Peyer's patch (tissue), 4 donors: ENCODE measurements at regions not wholly inside any gene's neighbourhood (a gene's known extent, or its start where the extent isn't known, plus 50 kb on each side); places are given as distances from the start of the nearest gene placed in this dataset.

Source experiments
- CTCF ChIP-seq, 6 experiments: fragments of 450-650 bp in 4 of 6; fragments of 200-600 bp in 2 of 6; sonication (generic) in 1 of 6; IDR thresholded peaks; one replicate each; pipeline ENCODE4 v1.5.1; 2017 to 2019; ENCODE audit warnings: antibody characterized with exemption in 6 of 6, mild to moderate bottlenecking in 3 of 6, moderate library complexity in 1 of 6
- POLR2A ChIP-seq, 2 donors: fragments of 450-650 bp; IDR thresholded peaks; one replicate each; pipeline ENCODE4 v1.5.1; 2017; ENCODE audit warnings: antibody characterized with exemption in 2 of 2, mild to moderate bottlenecking in 2 of 2, moderate library complexity in 2 of 2

- no peak for TF ChIP-seq CTCF (IDR thresholded peaks at IDR 0.05)
- no peak for TF ChIP-seq POLR2A (IDR thresholded peaks at IDR 0.05)
These were observed 71.4 kb upstream of the COL5A1 start for GRCh38 chr9:134570151-134570621.
